Naive thymus-derived CD8-positive, alpha-beta T cell (primary cell): ENCODE measurements at regions not wholly inside any gene's neighbourhood (a gene's known extent, or its start where the extent isn't known, plus 50 kb on each side); places are given as distances from the start of the nearest gene placed in this dataset.
"Not testable (repeated sequence)": the region's sequence is repeated elsewhere in the genome, so short reads cannot be mapped to it uniquely, and the experiment has no call there.

ENCODE experiments used
- ATAC-seq, 2 donors: fragments of 150-1000 bp; cut with Tn5 transposase in 1 of 2; sonication (Bioruptor Pico), chemical (Tn5 transposase) in 1 of 2; 1 replicate in 1 of 2; 2 replicates in 1 of 2; pipeline ENCODE4 v1.10.0; 2021; ENCODE audit warnings: mild to moderate bottlenecking in 2 of 2, moderate library complexity in 2 of 2
- POLR2A ChIA-PET: fragments of 350-600 bp; sonication (Branson Sonifier 250); formaldehyde crosslinking; loops from one replicate; lab custom pipeline; 2021; ENCODE audit warnings: antibody characterized with exemption; lab: Charles Lee
- DNase-seq, 10 donors: peaks; one replicate each; pipeline versions ENCODE4 v3.0.0 to v3.0.0-alpha.2; 2020 to 2022
- H3K27ac Mint-ChIP-seq, 10 donors: one replicate each; pipeline ENCODE4 v1.8.0; 2020 to 2022; ENCODE audit warnings: mild to moderate bottlenecking in 10 of 10, mixed read lengths in 10 of 10, moderate library complexity in 4 of 10, inconsistent platforms in 1 of 10
- H3K27me3 Mint-ChIP-seq, 5 donors: one replicate each; pipeline ENCODE4 v1.8.0; 2021 to 2022; ENCODE audit warnings: mixed read lengths in 5 of 5
- H3K36me3 Mint-ChIP-seq, 3 donors: one replicate each; pipeline ENCODE4 v1.8.0; 2020 to 2022; ENCODE audit warnings: mixed read lengths in 3 of 3, mild to moderate bottlenecking in 2 of 3, inconsistent platforms in 1 of 3
- H3K4me1 Mint-ChIP-seq, 4 donors: one replicate each; pipeline ENCODE4 v1.8.0; 2021 to 2022; ENCODE audit warnings: mixed read lengths in 4 of 4
- H3K4me3 Mint-ChIP-seq, 10 donors: one replicate each; pipeline ENCODE4 v1.8.0; 2020 to 2022; ENCODE audit warnings: mild to moderate bottlenecking in 10 of 10, mixed read lengths in 10 of 10, moderate library complexity in 6 of 10, inconsistent platforms in 1 of 10
- H3K9me3 Mint-ChIP-seq, 9 donors: one replicate each; pipeline ENCODE4 v1.8.0; 2020 to 2022; ENCODE audit warnings: mixed read lengths in 9 of 9, mild to moderate bottlenecking in 3 of 9, inconsistent platforms in 1 of 9, moderate library complexity in 1 of 9

GRCh38 chr2:175308005-175308404 lies 126.5 kb upstream of the ATP5MC3 start:
- H3K4me3 Mint-ChIP-seq: no peak overlapping the region
- H3K36me3 Mint-ChIP-seq: no peaks in the 10 kb centered on the region
- POLR2A ChIA-PET: no interaction called here
- peaks cover 11 to 59% (median 19%) of the 10 kb centered on the region in 5 donors for H3K27me3 Mint-ChIP-seq
- peaks cover 0 to 2% (median 0%) of the 10 kb centered on the region in 4 donors for H3K4me1 Mint-ChIP-seq
- no peaks in the 10 kb centered on the region for H3K9me3 Mint-ChIP-seq
- no peak for ATAC-seq
- DNase-seq: no peak
- H3K27ac Mint-ChIP-seq: no peak overlapping the region

DNA sequence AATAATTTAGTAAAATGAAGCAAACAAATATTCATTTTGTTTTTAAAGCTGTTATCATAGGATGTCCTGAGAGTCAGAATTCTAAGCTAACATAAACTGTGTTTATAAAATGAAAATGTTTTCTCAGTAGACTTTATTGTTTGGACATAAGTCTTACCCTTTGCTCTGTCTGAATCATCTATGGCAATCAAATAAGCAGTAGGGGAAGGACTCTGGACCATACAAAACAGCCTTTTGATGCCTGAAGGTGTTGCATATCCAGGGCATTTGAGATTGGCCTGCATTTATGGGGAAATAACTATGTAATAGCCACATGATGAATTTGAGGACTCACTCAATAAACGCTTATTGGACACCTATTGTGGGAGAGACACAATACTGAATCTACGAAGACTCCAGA lies 123.0 kb upstream of the ATP5MC3 start:
- ATAC-seq (no peak), DNase-seq (no peak)
- H3K27ac Mint-ChIP-seq: no peak overlapping the region
- no peak overlapping the region for H3K4me3 Mint-ChIP-seq
- peaks cover 12 to 49% (median 22%) of the 10 kb centered on the region in 5 donors for H3K27me3 Mint-ChIP-seq
- H3K36me3 Mint-ChIP-seq: no peaks in the 10 kb centered on the region
- POLR2A ChIA-PET: no interaction called here
- no peaks in the 10 kb centered on the region for H3K9me3 Mint-ChIP-seq
- H3K4me1 Mint-ChIP-seq: peaks cover 0 to 2% (median 0%) of the 10 kb centered on the region in 4 donors

DNA sequence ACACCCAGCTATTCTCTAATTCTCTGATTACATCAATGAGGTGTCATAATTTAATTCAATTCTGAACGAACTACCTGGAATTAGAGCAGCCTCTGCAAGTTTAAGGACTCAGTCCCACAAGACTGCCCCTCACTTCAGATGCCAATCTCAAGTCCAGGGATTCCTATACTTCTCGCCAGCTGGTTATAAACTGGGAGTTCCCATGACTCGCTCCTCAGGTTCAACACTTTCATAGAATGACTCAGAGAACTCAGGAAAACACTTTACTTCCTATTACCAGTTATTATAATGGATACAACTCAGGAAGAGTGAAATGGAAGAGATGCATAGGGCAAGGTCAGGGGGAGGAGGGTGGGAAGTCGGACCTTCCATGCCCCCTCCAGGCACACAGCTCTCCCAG lies 112.3 kb upstream of the ATP5MC3 start:
- Mint-ChIP-seq H3K27me3 (peaks cover 14 to 79% (median 40%) of the 10 kb centered on the region in 5 donors), H3K4me1 (peaks cover 0 to 1% (median 0%) of the 10 kb centered on the region in 4 donors), H3K36me3 (peaks cover 0 to 5% (median 0%) of the 10 kb centered on the region in 3 donors), H3K4me3 (no peak overlapping the region), H3K27ac (no peak overlapping the region), H3K9me3 (peaks cover 0 to 9% (median 2%) of the 10 kb centered on the region in 9 donors)
- POLR2A ChIA-PET: no interaction called here
- no peak for ATAC-seq
- DNase-seq: no peak

- Mint-ChIP-seq H3K36me3 (peaks cover 0 to 5% (median 0%) of the 10 kb centered on the region in 3 donors), H3K27ac (no peak overlapping the region), H3K4me3 (no peak overlapping the region), H3K27me3 (peaks cover 17 to 79% (median 45%) of the 10 kb centered on the region in 5 donors), H3K4me1 (no peaks in the 10 kb centered on the region), H3K9me3 (peaks cover 0 to 9% (median 2%) of the 10 kb centered on the region in 9 donors)
- ATAC-seq (no peak), DNase-seq (no peak)
- POLR2A ChIA-PET: no interaction called here
Observed at GRCh38 chr2:175293195-175293594, 111.7 kb upstream of the ATP5MC3 start.

DNA sequence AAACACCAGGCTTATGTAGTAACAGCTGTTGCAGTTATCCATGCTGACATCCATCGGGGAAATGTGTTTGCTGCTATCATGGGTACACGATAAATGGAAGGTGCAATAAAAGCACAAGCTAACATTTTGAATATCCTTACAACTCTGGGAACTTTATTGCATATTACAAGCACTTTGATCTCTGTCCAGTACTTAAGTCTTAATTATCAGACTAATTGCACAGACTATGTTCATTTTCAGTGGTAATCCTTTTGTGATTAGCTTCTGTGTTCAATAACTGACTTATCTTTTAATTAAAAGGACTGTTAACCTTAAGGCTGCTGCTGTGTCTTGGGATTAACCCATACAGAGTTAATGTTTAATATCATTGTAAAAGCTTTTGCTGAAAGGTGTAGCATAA lies 101.4 kb upstream of the ATP5MC3 start:
- H3K4me1 Mint-ChIP-seq: no peaks in the 10 kb centered on the region
- ATAC-seq (no peak), DNase-seq (no peak)
- POLR2A ChIA-PET: no interaction called here
- H3K4me3 Mint-ChIP-seq: no peak overlapping the region
- no peak overlapping the region for H3K27ac Mint-ChIP-seq
- no peaks in the 10 kb centered on the region for H3K9me3 Mint-ChIP-seq
- peaks cover 0 to 11% (median 2%) of the 10 kb centered on the region in 5 donors for H3K27me3 Mint-ChIP-seq
- H3K36me3 Mint-ChIP-seq: no peaks in the 10 kb centered on the region

GRCh38 chr2:175282300-175282699 lies 100.8 kb upstream of the ATP5MC3 start:
- ATAC-seq (peak; percentile 49 to 56), DNase-seq (peak in 3 of 10 donors; percentile 6 to 17 (median 17))
- Mint-ChIP-seq H3K36me3 (no peaks in the 10 kb centered on the region), H3K27ac (no peak overlapping the region), H3K9me3 (no peaks in the 10 kb centered on the region), H3K27me3 (peaks cover 0 to 11% (median 2%) of the 10 kb centered on the region in 5 donors), H3K4me3 (no peak overlapping the region), H3K4me1 (no peaks in the 10 kb centered on the region)
- POLR2A ChIA-PET: no interaction called here

GRCh38 chr2:175277772-175278171 lies 96.3 kb upstream of the ATP5MC3 start:
- Mint-ChIP-seq H3K4me1 (no peaks in the 10 kb centered on the region), H3K27me3 (peaks cover 0 to 8% (median 1%) of the 10 kb centered on the region in 5 donors), H3K4me3 (no peak overlapping the region), H3K36me3 (no peaks in the 10 kb centered on the region), H3K27ac (no peak overlapping the region), H3K9me3 (no peaks in the 10 kb centered on the region)
- DNase-seq: no peak
- POLR2A ChIA-PET: no interaction called here
- ATAC-seq: no peak

DNA sequence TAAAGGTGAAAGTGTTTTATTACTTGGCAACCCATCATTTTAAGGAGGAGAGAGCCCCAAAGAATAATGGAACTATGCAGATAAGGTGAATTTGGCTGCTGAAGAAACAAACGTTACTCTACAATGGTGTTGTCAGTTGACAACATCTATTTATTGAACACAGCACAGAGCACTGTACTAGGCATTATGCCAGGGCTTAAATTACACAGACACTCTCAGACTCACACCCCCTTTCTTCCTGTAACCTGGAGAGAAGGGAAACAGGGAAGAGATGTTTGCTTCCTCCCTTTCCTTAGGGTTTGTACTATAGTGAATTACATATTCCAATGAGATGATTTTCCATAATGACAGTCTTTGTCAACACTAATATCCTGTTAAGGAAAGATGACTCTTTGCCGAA lies 94.0 kb upstream of the ATP5MC3 start:
- ATAC-seq: no peak
- Mint-ChIP-seq H3K27me3 (peaks cover 4 to 13% (median 6%) of the 10 kb centered on the region in 5 donors), H3K4me1 (no peaks in the 10 kb centered on the region), H3K27ac (no peak overlapping the region), H3K36me3 (no peaks in the 10 kb centered on the region), H3K4me3 (no peak overlapping the region), H3K9me3 (peaks cover 0 to 2% (median 0%) of the 10 kb centered on the region in 9 donors)
- POLR2A ChIA-PET: no interaction called here
- no peak for DNase-seq

DNA sequence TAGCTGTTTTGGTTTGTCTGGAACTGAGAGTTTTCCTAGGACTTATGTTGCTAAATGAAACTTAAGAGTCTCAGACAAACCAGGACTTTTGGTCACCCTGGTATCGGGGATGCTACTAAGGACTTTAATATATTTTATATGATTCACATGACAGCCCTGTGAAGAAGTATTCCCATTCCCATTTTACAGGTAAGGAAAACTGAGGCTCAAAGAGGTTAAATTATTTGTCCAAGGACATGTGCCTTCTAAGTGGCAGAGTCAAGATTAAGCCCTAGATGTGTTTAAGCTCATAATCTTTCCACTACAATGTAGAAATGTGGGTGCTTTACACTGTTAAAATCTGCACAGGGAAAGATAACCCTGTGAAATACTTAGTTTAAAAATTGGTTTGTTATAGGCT lies 77.7 kb upstream of the ATP5MC3 start:
- Mint-ChIP-seq H3K27me3 (peaks cover 10 to 21% (median 16%) of the 10 kb centered on the region in 5 donors), H3K4me3 (no peak overlapping the region), H3K36me3 (peaks cover 0 to 4% (median 0%) of the 10 kb centered on the region in 3 donors), H3K4me1 (no peaks in the 10 kb centered on the region), H3K27ac (no peak overlapping the region), H3K9me3 (peaks cover 0 to 3% (median 0%) of the 10 kb centered on the region in 9 donors)
- ATAC-seq: no peak
- POLR2A ChIA-PET: no interaction called here
- DNase-seq: no peak

GRCh38 chr2:175256806-175257585 lies 75.5 kb upstream of the ATP5MC3 start:
- Mint-ChIP-seq H3K4me3 (no peak overlapping the region), H3K9me3 (peaks cover 0 to 3% (median 0%) of the 10 kb centered on the region in 9 donors), H3K36me3 (peaks cover 0 to 4% (median 0%) of the 10 kb centered on the region in 3 donors), H3K27ac (no peak overlapping the region), H3K4me1 (no peaks in the 10 kb centered on the region), H3K27me3 (peaks cover 17 to 39% (median 27%) of the 10 kb centered on the region in 5 donors)
- DNase-seq: peak in 2 of 10 donors; percentile 6 to 32
- POLR2A ChIA-PET: interaction anchor here (0.6 kb wide), 1 partner anchor 737 kb away, joined by 6 read pairs; no protein-coding TSS in a partner anchor
- ATAC-seq: no peak

- not testable (repeated sequence) for H3K36me3 Mint-ChIP-seq, H3K27ac Mint-ChIP-seq, H3K4me3 Mint-ChIP-seq, H3K9me3 Mint-ChIP-seq, ATAC-seq, H3K4me1 Mint-ChIP-seq
- POLR2A ChIA-PET: interaction anchor here (0.6 kb wide), 1 partner anchor 738 kb away, joined by 6 read pairs; no protein-coding TSS in a partner anchor
- peaks cover 17 to 39% (median 32%) of the 10 kb centered on the region in 5 donors for H3K27me3 Mint-ChIP-seq
- peak in 1 of 10 donors; percentile 0 for DNase-seq
Observed at GRCh38 chr2:175256391-175256790, 74.9 kb upstream of the ATP5MC3 start.

DNA sequence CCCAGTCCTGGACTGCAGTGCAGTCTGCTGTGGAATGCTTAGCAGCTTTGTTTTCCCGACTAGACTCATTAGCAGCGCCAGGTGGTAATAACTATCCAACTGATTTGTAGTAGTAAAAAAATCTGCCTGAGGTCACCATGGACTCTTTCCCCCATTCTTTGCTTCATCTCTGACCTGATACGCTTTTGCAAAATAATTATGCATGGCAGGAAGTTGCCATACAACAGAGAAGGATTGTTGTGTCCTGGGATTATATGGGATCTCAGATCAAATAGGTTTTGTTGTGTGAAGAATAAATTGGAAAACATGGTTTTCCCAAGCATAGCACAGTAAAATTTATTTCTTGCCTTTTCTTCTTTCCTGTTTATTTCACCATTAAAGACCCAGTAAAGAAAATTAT lies 72.4 kb upstream of the ATP5MC3 start:
- Mint-ChIP-seq H3K4me1 (no peaks in the 10 kb centered on the region), H3K4me3 (no peak overlapping the region), H3K9me3 (peaks cover 0 to 3% (median 0%) of the 10 kb centered on the region in 9 donors), H3K27ac (no peak overlapping the region), H3K27me3 (peaks cover 19 to 36% (median 30%) of the 10 kb centered on the region in 5 donors), H3K36me3 (peaks cover 0 to 4% (median 0%) of the 10 kb centered on the region in 3 donors)
- DNase-seq (no peak), ATAC-seq (no peak)
- POLR2A ChIA-PET: no interaction called here

DNA sequence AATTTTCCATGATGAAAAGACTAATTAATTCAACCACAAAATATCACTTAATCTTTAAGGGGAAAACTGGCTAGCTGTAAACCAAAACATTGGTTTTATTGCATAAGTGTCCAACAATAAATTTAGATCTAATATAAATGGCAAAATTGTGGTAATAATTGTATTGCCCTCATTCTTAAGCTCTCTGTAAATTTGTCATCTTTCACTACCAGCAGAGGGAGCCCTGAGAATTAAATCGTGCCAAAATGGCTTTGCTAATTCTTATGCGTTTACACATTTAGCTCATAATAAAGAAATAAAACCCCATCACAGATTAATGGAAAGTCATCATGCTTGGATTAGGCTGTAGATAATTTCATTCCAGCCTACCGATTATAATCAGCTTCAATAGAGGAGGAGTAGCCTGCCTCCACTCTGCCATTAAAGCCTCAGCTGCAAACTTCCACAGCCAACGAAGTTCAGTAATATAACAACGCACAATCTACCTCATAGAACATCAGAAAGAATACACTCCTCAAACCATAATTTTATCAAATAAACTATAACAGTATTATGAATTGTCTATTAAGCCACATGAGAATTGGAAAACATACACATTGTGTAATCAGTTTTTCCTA lies 70.0 kb upstream of the ATP5MC3 start:
- Mint-ChIP-seq H3K9me3 (peaks cover 0 to 3% (median 0%) of the 10 kb centered on the region in 9 donors), H3K36me3 (no peaks in the 10 kb centered on the region), H3K4me3 (no peak overlapping the region), H3K4me1 (peaks cover 0 to 6% (median under 1%) of the 10 kb centered on the region in 4 donors), H3K27me3 (peaks cover 16 to 32% (median 24%) of the 10 kb centered on the region in 5 donors), H3K27ac (no peak overlapping the region)
- ATAC-seq: no peak
- POLR2A ChIA-PET: no interaction called here
- DNase-seq: peak in 4 of 10 donors; percentile 5 to 20 (median 10)
